Stimulated activated CD4-positive, alpha-beta T cell treated with anti-CD3 and anti-CD28 coated beads, Interleukin-15, amount 100 ng/mL, for 24 hours (primary cell): ENCODE measurements at regions not wholly inside any gene's neighbourhood (a gene's known extent, or its start where the extent isn't known, plus 50 kb on each side); places are given as distances from the start of the nearest gene placed in this dataset.

ENCODE experiments used
- DNase-seq: peaks from one replicate; pipeline ENCODE4 v3.0.0-alpha.2; 2020

DNA sequence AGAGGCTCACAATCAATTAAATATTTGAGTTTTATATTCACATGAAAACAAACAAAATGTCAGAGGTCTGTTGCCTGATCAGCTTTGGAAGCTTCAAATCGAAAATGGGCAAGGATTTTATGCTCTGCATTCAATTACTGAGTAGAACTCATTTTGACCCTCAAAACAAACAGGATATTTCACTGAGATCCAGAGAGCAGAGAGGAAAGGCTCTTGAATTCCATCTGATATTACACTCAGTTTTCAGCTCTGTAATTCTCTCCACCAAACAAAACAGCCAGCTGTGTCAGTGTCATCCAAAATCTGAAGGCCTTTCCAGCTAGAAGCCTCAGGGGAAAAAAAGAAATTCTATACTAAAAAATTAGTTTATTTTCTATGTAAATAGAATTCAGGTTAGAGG lies 128.6 kb upstream of the FLRT2 start:
- no peak for DNase-seq

DNA sequence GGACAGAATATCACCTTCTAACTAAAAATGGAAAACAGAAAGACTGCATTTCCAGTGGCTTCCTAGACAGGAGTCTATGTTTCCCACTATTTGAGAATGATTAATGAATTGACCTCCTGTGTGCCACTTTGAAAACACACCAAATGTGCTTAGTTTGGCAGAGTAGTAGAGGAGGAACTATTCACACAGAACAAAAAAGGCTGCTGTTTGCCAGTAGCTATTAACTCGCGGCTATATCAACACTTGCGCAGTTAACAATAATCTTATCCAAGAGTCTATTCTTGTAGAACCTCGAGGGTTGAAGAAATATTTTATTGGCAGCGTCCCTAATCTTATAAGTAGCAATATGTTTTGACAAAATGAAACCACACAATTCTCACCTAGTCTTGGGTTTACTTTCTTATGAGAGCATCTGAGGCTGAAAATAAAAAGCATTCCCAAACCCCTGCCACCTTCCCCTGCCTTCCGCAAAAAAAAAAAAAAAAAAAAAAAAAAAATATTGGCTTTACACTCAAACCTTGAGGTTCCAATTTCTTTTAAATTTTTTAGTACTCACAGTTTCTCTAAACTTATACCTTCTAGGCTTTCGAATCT lies 127.3 kb upstream of the FLRT2 start:
- DNase-seq: no peak

- DNase-seq: no peak
These were observed 120.3 kb upstream of the FLRT2 start for GRCh38 chr14:85409481-85410210.

DNA sequence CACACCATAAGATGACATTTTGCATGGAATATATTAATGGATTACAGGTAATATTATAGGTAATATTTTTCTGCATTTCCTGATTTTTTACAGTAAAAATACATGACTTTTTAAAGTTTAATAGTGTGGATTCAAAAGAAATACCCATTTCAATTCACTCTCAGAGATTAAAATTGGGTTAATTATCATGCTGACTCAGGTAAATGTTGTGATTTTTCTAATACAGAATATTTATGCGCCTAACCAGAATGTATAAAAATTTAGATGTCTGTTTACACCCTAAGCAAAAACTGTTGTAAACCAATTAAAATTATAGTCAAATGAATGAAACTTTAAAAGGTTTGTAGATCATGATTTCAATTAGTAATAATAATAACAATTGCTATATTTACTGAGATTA lies 117.2 kb upstream of the FLRT2 start:
- no peak for DNase-seq

GRCh38 chr14:85413836-85414526 lies 116.0 kb upstream of the FLRT2 start:
- DNase-seq: no peak

GRCh38 chr14:85415015-85415712 lies 114.8 kb upstream of the FLRT2 start:
- no peak for DNase-seq

DNA sequence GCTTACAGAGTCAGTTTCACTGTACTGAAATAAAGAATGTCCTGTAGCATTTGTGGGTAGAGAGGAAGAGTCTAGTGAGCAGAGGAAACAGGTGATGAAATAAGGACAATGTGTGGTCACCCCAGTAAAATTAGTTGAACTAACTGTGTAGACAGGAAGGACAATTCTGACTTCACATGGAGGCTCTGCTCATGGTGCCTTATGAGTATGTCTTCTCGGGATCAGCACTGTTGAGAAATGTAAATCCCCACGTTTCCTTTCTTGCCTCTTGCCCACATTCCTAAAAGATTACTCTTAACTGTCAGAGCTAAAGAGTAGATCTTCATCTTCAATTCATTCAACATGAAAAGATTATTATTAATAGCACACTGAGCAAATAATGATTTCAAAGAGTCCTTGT lies 113.2 kb upstream of the FLRT2 start:
- DNase-seq: no peak

GRCh38 chr14:85417396-85417795 lies 112.5 kb upstream of the FLRT2 start:
- DNase-seq: no peak

DNA sequence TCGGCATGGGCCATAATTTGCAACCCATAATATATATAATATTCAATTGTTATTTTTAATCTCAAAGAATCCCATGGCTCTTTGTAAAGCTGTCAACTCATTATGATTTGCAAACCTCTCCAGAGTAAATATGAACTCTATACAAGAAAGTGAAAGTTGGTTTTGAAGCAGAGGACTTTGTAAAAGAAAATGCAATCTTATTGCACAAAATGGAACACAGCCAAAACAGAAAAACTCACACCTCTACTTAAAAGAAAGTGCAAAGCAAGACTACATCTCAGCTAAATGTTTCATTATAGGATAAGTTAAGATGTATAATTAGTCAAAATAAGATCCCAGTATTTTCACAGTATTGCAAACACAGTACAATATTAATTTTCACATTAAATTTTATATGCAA lies 111.2 kb upstream of the FLRT2 start:
- no peak for DNase-seq

- DNase-seq: no peak
These were observed 109.7 kb upstream of the FLRT2 start for GRCh38 chr14:85420278-85420677.

GRCh38 chr14:85420707-85421106 lies 109.2 kb upstream of the FLRT2 start:
- DNase-seq: no peak

GRCh38 chr14:85421186-85421877 lies 108.6 kb upstream of the FLRT2 start:
- DNase-seq: no peak

DNA sequence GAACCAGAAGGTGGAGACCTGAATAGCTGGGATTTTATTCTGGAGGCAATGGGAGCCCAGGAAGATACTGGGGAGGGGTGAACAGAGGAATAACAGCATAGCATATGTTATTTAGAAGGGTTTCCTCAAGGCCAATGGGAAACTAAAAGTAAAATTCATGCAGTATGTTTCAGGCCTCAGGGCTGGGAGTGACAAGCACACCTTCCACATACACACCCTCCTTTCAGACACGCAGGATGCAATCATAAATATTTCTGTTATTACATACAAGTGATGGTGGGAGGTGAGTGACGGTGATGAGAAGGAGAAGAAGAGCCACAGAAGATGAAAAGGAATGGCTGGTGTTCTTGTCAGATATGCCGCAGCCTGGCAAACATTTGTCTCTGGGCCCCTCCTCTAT lies 106.1 kb upstream of the FLRT2 start:
- DNase-seq: no peak

DNA sequence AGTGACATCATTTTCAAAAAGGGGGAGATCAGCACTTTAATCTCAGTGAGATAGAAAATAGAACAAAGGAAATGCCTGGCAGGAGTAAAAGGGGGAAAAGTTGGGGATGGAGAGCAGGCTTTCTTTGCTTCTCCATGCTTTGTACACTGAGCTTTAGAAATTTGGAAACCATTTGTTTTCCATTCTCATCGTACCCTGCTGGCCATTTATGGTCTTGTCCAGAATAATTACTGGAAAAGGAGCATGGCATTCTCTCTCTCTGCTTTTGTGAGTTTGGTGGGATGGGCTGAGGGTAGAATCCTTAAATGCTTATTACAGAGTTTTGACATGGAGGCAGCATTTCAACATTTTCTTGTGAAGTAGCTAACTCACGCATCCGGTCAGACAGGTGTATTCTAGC lies 104.4 kb upstream of the FLRT2 start:
- DNase-seq: no peak

DNA sequence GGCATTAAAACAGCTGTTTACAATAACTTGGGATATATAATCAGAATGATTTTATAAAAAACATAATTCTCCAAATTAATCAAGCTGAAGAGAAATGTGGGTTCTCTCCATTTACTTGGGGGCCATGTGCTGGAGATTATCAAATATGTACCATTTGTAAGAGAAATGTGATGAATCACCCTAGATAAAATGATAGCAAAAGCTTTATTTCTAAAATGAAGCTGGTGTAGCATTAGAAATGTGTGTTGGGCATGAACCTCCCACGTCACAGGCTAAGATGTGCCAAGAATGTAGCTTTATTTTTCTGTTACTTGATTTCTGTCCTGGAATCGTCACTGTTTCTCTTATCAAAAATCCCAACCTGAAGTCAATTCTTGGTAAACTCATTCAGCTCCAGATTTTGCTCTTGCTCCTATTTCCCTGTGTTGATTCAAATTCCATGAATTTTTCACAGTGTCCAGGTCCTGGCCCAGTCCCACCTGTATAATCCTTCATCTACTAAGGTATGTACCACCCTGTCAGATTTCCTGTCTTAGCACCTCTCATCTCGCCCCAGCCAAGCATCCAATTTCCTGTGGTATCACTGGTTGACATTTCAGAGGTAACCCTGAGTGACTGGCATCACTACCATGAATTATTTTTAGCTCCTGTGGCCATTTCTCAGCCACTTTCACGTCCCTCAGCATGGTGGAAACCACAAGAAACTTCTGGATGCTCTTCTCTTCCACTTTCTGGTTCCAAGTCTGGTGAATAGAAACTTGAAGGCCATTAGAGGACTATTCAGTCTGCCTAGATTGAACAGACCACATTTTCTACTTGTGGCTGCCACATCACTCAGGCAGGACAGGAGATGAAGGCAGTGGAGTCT lies 103.6 kb upstream of the FLRT2 start:
- DNase-seq: no peak

GRCh38 chr14:85428926-85429325 lies 101.0 kb upstream of the FLRT2 start:
- DNase-seq: no peak

GRCh38 chr14:85437148-85437547 lies 92.8 kb upstream of the FLRT2 start:
- DNase-seq: no peak

- DNase-seq: no peak
These were observed 91.9 kb upstream of the FLRT2 start for GRCh38 chr14:85438001-85438400.

DNA sequence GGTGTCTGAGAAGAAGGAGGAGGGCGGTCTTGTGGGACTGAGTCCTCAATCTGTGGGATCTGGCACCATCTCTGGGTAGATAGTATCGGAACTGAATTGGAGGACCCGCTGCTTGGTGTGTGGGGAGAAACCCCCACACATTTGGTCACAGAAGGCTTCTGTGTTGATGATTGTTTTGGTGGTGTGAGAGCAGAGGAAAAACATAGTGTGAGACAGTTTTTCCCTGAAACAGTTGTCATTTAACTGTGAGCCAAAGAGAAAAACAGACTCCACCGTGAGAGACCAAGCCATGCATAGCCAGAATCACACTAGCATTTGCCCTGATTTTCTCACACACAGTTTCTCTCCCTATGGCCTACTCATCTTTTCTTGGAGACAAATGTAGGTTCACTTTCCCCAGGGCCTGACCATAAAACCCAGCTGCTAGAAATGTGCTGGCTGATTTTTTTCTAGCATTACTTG lies 91.4 kb upstream of the FLRT2 start:
- no peak for DNase-seq

DNA sequence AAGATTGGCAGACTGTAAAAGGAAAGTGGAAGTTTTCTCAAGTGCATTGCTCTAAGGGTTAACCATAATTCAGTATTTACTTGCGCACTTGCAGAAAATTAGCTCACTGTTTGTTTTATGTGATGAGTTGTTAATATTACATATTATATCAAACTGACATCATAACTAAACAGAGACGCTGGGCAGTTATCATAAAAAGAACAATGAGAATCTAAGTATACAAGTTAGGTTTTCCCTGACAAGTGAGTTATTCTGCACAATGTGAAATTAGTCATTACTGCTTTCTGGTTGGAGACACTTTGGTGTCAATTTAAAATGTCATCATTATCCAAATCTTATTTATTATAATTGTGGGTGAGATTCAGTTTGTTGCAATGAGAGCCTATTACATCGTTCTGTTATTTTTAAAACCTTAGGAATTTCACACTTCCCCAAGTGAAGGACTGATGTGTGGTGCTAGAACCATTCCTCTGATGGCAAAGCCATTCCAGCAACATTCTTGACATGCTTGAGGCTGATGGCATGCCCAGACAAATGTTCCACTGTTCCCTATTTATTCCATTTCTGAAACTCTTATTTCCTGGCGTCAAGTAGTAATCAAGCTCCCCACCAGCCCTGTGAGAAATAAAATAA lies 90.1 kb upstream of the FLRT2 start:
- no peak for DNase-seq

- DNase-seq: no peak
These were observed 87.9 kb upstream of the FLRT2 start for GRCh38 chr14:85441909-85442643.
